Hypothalamus (tissue), 51 donors: ENCODE measurements at regions not wholly inside any gene's neighbourhood (a gene's known extent, or its start where the extent isn't known, plus 50 kb on each side); places are given as distances from the start of the nearest gene placed in this dataset.
A peak's percentile ranks its signal among the peaks of the same experiment; 100 is the strongest.
"Not testable (repeated sequence)": the region's sequence is repeated elsewhere in the genome, so short reads cannot be mapped to it uniquely, and the experiment has no call there.

ENCODE experiments used
- DNase-seq, 51 donors: peaks; one replicate each; lab custom pipeline; 2025; lab: John Stamatoyannopoulos, UW

GRCh38 chr5:77871946-77872345 lies 95.8 kb upstream of the TBCA start:
- DNase-seq, result no peak

- no peak for DNase-seq
Observed at GRCh38 chr5:77871016-77871415, 94.9 kb upstream of the TBCA start.

- DNase-seq, result no peak
Observed at GRCh38 chr5:77869116-77869798, 93.1 kb upstream of the TBCA start.

DNA sequence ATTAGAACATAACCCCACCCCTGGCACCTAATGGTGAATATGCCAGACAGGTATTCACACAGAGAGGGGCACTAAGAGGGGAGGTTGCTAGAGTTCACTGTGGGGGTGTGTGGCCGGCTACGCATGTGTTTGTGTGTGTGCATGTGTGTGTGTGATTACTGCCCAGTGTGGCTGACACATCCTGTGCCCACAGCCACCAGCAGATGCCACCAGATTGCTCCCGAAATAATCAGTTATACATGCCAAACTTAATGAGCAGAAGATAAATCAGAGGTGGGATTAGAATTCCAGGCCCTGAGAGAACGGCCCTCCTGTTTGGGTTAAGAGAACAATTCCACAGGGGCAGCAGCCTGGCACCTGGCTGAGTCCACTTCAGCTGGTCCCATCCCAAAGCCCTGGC lies 91.8 kb upstream of the TBCA start:
- peak in 25 of 51 donors; percentile 8 to 75 (median 28) for DNase-seq

DNA sequence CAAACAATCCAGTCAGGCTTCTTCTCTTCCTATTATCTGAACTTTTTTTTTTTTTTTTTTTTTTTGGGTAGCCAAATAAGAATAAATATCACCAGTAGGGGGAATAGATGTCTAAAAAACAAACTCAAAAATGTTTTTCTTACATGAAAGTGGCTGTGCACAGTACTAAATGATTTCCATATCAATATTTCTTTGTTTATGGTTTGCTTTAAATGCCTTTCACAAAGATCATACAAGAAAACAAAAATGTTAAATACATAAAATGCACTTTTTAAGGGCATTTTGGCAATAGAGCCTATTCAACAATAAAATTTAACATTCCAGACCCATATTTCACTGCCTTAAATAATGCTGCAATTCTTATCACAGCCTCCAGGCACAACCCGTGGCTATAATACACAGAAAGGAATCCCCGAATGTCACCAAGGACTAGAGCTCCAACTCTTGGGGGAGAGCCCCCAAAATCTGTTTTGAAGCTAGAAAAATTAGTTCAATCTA lies 91.1 kb upstream of the TBCA start:
- no peak for DNase-seq

GRCh38 chr5:77866198-77866597 lies 90.1 kb upstream of the TBCA start:
- DNase-seq, result no peak

GRCh38 chr5:77864997-77865396 lies 88.9 kb upstream of the TBCA start:
- DNase-seq, result no peak

DNA sequence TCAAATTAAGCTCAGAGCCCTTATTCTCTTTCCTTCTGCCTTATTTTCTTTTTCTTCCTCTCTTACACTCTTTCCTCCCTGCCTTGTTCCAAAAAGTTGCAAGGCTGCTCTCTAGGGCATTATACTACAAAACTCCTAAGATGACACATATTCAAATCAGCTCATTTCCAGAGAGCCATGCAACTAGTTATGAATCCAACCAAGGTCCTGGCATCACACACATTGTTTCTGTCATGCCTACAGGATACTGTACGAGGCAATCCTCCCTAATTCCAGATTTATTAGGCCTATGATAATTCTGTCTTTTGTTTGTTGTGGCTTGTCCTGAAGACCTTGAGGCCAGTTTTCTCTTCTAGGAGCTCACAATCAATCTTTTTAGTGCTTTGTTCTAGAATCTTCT lies 87.0 kb upstream of the TBCA start:
- DNase-seq, result no peak

DNA sequence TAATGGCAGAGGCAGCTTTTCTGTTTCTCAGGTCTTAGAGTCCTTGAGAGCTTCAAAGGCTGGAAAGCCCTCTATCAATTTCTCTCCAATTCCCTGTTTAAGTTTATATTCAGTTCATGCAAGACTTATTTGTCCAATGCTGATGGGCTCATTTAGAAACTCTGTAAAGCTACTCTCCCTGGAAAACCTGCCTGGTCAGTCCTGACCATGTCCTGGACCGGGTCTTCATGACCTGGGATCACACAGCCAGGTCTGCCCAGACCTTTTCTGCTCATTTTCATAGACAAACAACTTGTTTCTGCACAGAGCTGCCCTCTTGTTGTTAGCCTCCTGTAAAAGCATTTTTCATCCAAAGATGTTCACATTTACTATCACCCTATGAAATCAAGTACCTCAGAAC lies 85.4 kb upstream of the TBCA start:
- DNase-seq, result no peak

- no peak for DNase-seq
Observed at GRCh38 chr5:77859306-77859705, 83.2 kb upstream of the TBCA start.

DNA sequence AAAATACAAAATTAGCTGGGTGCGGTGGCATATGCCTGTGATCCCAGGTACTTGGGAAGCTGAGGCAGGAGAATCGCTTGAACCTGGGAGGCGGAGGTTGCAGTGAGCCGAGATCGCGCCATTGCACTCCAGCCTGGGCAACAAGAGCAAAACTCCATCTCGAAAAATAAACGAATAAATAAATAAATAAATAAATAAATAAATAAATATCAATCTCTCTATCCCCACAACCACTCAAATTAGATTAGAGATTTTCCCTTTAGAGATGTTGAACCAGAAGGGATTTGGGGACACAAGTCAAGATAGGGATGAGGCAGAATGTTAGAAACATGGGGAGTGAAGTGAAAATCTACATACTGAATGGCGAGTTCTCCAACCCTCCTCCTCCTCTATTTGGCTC lies 82.5 kb upstream of the TBCA start:
- not testable (repeated sequence) for DNase-seq

- no peak for DNase-seq
Observed at GRCh38 chr5:77855369-77855768, 79.2 kb upstream of the TBCA start.

DNA sequence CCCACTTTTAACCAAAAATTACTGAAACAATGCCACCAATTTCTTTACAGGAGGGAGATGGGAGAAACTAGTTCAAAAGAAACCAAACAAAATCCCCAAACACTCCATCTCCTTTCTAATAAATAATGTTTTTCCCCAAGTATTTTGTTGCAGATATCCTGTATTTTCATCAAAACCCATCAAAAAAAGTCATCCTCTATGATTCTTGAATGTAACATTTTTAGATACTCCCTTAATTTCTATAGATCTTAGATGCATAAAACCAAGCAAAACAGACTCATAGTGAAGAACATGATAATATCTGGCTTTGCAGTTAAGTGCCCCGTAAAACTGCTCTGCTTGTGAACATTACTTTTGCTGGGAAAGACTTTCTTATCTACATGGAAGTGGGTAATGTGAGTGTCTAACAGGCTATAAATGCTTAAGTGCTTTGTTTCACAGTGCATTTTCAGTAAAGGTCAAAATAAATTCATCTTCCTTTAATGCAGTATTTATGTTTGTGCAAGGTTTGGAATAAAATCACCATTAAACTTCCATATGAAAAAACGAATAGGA lies 77.3 kb upstream of the TBCA start:
- DNase-seq, result no peak

DNA sequence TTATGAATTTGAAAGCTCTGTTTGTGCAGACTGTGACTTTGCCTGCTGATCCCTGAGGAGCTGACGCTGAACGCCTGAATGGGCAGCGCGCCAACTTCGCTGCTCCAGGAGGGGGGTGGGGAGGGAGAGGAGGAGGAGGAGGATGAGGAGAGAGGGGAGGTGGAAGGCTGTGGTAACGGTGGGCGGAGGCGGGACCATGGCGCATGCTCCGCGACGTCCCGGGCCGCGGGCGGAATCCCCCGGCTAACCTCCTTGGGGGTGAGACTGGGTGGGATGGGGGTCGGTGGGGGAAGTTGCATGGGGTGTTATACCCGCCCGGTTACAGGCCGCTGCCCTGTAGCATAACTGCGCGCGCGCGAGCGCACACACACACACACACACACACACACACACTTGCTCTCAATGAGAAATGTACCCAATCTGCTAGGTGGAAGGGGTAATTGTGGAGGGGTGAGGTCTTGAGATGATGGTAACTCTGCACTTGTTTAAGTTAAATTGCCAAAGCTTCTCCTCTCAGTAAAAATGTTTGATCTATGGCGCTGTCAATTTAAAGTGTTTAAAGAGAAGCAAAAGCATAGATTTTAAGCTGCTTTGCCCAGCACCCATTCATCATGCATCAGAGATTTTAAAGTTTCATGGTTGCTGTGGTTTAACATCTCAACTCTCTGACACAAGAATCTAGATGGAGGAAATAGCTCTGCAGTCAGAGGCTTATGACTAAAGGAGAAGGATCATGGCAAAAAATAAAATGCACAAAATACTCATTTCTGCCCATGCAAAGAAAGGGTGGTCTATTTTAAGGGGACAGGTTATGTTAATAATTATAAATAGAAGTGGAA lies 76.6 kb upstream of the TBCA start:
- DNase-seq, result peak in 47 of 51 donors; percentile 11 to 83 (median 57)

DNA sequence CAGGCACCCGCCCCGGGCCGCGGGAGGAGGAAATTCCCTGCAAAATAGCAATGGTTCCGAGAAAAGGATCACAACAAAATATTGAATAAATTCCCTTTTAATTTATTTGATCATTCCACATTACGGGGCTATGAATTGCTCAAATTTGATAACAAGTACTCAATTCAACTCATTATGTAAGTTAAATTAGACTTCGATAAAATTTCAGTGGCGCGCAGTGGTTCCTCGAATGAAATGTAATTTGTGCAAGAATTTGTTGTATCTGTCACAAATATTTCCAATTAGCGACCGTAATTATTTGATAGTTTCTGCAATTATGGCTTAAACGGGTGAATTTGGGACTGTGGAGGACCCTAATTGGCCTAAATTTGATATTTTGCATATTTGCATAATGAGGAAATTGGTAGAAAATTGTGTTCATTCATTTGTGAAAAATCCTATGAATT lies 76.0 kb upstream of the TBCA start:
- DNase-seq, result no peak

DNA sequence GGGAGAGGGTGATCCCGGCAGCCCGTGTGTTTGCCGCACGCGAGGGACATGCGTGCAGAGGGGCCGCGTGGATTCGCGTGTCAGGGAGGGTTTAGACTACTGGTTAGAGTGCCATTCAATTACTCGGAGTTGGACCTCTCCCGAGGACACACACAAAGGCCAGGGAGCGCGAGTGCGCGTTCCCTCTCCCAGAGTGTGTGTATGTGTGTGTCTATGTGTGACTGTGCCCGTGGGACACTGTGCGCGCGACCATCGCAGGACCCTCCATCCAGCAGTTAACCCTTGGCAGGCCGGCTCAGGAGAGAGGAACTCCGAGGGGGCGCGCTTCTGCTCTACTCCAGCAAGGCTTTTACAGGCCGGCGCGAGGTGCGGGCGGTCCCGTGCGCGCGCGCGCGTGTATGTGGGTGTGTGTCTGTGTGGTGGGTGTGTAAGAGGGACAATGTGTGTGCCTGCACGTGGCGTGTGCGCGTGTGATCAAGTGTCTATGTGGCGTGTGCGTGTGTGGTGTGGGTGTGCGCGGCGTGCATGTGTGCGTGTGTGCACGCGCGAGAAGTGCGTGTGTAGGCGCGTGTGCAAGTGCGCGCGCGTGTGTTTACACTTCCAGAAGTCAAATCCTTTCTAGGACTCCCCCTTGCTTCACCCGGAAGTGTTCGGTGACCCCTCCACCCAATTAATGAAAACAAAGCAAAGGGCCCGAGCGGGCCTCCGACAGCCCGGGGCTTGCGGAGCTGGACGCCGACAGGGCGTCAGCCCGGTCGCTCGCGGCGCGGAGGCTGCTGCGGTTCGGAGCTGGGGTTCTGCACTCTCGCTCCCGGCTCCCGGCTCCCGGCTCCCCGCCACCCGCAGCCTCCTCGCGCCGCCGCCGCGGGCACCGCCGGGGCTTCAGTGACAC lies 75.3 kb upstream of the TBCA start:
- peak in 32 of 51 donors; percentile 13 to 53 (median 39) for DNase-seq

GRCh38 chr5:77850536-77851175 lies 74.5 kb upstream of the TBCA start:
- no peak for DNase-seq

- no peak for DNase-seq
Observed at GRCh38 chr5:77849308-77849900, 73.3 kb upstream of the TBCA start.

GRCh38 chr5:77847814-77848290 lies 71.7 kb upstream of the TBCA start:
- DNase-seq, result peak in 21 of 51 donors; percentile 3 to 66 (median 28)

DNA sequence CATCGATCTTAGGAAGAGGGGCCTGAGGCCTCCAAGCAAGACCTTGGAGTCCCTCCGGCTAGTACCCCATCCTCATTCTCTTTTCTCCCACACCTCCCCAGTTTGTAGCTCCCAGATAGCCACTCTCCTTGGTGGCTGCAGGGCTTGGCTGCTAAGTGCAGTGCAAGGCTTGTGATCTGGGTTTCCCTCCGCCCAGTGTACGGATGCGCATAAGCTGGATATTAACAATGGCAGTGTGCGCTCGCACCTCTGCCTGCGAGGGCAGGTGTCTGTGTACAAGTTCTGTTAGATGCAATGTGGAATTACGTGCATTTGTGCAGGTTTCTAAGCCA lies 71.0 kb upstream of the TBCA start:
- no peak for DNase-seq
